Loucy (cell line): ENCODE measurements at regions not wholly inside any gene's neighbourhood (a gene's known extent, or its start where the extent isn't known, plus 50 kb on each side); places are given as distances from the start of the nearest gene placed in this dataset.
"Not testable (repeated sequence)": the region's sequence is repeated elsewhere in the genome, so short reads cannot be mapped to it uniquely, and the experiment has no call there.

Experiments
- EZH2phosphoT487 ChIP-seq: fragments of 200-600 bp; IDR thresholded peaks from 2 replicates; pipeline ENCODE4 v1.6.1; 2018; ENCODE audit warnings: antibody characterized with exemption, mild to moderate bottlenecking, moderate library complexity, borderline replicate concordance
- TF ChIP-seq, protein P1 (sequence below): fragments of 200-600 bp; sonication (generic); conservative IDR thresholded peaks from 2 replicates; pipeline ENCODE4 v1.5.1; 2014; ENCODE audit warnings: mild to moderate bottlenecking, antibody characterized with exemption, low read length

DNA sequence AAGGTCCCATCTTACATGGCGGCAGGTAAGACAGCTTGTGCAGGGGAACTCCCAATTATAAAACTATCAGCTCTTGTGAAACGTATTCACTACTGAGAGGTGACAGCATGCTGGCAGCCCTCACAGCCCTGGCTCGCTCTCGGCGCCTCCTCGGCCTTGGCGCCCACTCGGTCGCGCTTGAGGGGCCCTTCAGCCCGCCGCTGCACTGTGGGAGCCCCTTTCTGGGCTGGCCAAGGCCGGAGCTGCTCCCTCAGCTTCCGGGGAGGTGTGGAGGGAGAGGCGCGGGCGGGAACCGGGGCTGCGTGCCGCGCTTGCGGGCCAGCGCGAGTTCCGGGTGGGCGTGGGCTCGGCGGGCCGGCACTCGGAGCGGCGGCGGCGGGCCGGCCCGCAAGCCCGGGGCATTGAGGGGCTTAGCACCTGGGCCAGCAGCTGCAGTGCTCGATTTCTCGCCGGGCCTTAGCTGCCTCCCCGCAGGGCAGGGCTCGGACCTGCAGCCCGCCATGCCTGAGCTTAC, 262.6 kb upstream of the CDH19 start:
- TF ChIP-seq, protein P1, sequence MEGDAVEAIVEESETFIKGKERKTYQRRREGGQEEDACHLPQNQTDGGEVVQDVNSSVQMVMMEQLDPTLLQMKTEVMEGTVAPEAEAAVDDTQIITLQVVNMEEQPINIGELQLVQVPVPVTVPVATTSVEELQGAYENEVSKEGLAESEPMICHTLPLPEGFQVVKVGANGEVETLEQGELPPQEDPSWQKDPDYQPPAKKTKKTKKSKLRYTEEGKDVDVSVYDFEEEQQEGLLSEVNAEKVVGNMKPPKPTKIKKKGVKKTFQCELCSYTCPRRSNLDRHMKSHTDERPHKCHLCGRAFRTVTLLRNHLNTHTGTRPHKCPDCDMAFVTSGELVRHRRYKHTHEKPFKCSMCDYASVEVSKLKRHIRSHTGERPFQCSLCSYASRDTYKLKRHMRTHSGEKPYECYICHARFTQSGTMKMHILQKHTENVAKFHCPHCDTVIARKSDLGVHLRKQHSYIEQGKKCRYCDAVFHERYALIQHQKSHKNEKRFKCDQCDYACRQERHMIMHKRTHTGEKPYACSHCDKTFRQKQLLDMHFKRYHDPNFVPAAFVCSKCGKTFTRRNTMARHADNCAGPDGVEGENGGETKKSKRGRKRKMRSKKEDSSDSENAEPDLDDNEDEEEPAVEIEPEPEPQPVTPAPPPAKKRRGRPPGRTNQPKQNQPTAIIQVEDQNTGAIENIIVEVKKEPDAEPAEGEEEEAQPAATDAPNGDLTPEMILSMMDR, result not testable (repeated sequence)
- TF ChIP-seq EZH2phosphoT487, result not testable (repeated sequence)
